ENCODE measurements at regions not wholly inside any gene's neighbourhood (a gene's known extent, or its start where the extent isn't known, plus 50 kb on each side); places are given as distances from the start of the nearest gene placed in this dataset.
"Not testable (repeated sequence)": the region's sequence is repeated elsewhere in the genome, so short reads cannot be mapped to it uniquely, and the experiment has no call there.

DNA sequence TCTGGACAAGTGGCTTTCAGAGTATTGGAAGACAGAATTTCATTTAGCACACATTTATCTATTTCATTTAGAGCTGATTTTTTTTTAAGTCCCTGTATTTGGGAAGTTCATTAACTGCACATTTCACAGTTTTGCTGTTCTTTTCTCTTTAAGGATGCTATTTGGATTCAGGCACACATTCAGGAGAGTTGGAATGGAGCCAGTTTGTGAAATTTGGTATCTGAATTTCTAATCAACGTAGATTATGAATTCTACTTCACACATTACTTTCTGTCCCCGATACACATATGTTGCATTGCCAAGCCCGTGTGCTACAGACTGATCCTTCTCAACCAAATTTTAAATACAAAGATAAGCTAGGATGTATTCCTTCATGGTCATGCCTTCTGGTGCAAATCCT lies 503.9 kb downstream of the IRS1 start:
- Mint-ChIP-seq H3K4me3 (no peak overlapping the region), H3K27me3 (ENCODE audit: low read depth) (no peaks in the 10 kb centered on the region), H3K4me1 (peaks cover 12% of the 10 kb centered on the region), H3K9me3 (peaks cover 50% of the 10 kb centered on the region), H3K36me3 (peaks cover 7% of the 10 kb centered on the region), H3K27ac (no peak overlapping the region)
- TF ChIP-seq, protein P1, sequence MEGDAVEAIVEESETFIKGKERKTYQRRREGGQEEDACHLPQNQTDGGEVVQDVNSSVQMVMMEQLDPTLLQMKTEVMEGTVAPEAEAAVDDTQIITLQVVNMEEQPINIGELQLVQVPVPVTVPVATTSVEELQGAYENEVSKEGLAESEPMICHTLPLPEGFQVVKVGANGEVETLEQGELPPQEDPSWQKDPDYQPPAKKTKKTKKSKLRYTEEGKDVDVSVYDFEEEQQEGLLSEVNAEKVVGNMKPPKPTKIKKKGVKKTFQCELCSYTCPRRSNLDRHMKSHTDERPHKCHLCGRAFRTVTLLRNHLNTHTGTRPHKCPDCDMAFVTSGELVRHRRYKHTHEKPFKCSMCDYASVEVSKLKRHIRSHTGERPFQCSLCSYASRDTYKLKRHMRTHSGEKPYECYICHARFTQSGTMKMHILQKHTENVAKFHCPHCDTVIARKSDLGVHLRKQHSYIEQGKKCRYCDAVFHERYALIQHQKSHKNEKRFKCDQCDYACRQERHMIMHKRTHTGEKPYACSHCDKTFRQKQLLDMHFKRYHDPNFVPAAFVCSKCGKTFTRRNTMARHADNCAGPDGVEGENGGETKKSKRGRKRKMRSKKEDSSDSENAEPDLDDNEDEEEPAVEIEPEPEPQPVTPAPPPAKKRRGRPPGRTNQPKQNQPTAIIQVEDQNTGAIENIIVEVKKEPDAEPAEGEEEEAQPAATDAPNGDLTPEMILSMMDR (IDR thresholded peaks at IDR 0.05; ENCODE audit: unreplicated experiment): no peak
- no peak for DNase-seq (ENCODE audit: low spot score in 2 of 2, unreplicated experiment in 2 of 2)

DNA sequence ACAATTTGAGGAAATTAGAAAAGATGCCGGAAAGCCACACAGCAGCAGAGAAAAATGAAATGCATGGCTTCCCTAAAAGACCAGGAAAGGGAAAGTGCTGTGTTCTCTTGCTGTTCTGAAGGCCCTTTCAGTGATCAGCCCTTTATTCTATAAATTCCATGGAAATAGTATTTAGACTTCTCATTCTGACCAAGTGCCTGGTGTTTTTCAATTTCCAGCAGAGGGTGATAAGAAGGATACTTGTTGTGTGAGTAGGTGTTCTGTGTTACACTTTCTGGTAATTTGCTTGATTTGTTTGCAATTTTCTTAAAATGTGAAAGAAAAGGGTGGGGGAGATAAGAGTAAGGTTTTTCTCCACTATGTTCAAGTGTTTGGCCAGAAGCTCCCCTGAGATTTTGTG lies 504.5 kb downstream of the IRS1 start:
- peaks cover 12% of the 10 kb centered on the region for H3K4me1 Mint-ChIP-seq
- H3K36me3 Mint-ChIP-seq: peaks cover 7% of the 10 kb centered on the region
- H3K9me3 Mint-ChIP-seq: peaks cover 55% of the 10 kb centered on the region
- no peak for DNase-seq (ENCODE audit: low spot score in 2 of 2, unreplicated experiment in 2 of 2)
- peak overlapping the region; percentile 21 for H3K27ac Mint-ChIP-seq
- no peaks in the 10 kb centered on the region for H3K27me3 Mint-ChIP-seq (ENCODE audit: low read depth)
- TF ChIP-seq, protein P1 (IDR thresholded peaks at IDR 0.05; ENCODE audit: unreplicated experiment): no peak
- no peak overlapping the region for H3K4me3 Mint-ChIP-seq

DNA sequence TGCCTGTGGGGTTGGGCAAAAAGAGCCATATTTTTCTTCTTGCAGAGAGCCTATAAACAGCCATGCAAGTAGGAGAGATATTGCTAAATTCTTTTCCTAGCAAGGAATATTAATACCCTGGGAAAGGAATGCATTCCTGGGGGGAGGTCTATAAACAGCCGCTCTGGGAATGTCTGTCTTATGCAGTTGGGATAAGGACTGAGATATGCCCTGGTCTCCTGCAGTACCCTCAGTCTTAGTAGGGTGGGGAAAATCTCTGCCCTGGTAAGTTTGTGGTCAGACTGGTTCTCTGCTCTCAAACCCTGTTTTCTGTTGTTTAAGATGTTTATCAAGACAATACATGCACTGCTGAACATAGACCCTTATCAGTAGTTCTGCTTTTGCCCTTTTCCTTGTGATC lies 508.3 kb downstream of the IRS1 start:
- H3K9me3 Mint-ChIP-seq: peaks cover 40% of the 10 kb centered on the region
- DNase-seq (ENCODE audit: low spot score in 2 of 2, unreplicated experiment in 2 of 2); H3K27ac Mint-ChIP-seq; H3K27me3 Mint-ChIP-seq (ENCODE audit: low read depth); H3K36me3 Mint-ChIP-seq; H3K4me1 Mint-ChIP-seq; H3K4me3 Mint-ChIP-seq: not testable (repeated sequence)

DNA sequence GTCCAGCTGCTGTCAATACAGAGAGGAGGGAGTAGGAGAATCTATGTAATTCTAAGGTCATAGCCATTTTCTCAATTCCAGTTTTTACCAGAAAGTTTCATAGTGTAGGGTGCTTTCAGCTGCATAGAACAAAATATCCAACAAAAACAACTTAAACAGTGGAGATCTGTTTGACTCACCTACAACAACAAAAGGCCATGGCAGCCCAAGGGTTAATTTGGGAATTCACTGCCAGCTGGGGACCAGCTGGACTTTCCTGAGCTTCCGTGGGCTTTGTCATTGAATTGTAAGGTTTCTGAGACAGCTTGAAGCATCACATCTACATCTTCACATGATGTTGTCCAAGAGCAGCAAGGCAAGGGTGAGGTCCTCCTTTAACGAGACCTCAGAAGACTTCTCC lies 512.7 kb downstream of the IRS1 start:
- Mint-ChIP-seq H3K9me3 (peaks cover 23% of the 10 kb centered on the region), H3K27ac (no peak overlapping the region), H3K4me1 (peaks cover 8% of the 10 kb centered on the region), H3K27me3 (ENCODE audit: low read depth) (no peaks in the 10 kb centered on the region), H3K4me3 (no peak overlapping the region), H3K36me3 (peaks cover 5% of the 10 kb centered on the region)
- no peak for DNase-seq (ENCODE audit: low spot score in 2 of 2, unreplicated experiment in 2 of 2)
- TF ChIP-seq, protein P1 (IDR thresholded peaks at IDR 0.05; ENCODE audit: unreplicated experiment): no peak

DNA sequence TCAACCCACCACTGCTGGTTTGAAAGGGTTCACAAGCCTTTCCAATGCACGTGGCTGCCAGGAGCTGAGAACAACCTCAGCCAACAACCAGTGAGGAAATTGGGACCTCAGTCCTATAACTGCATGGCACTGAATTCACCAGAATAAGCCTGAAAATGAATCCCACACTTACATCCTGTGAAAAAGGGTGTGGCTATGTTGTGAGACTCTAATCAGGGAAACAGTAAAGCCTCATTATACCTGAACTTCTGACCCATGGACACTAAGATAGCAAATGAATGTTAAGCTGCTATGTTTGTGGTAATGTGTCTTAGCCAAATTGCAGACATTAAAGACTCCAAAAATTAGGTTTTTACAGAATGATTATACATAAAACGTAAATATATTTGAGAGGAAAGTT lies 515.8 kb downstream of the IRS1 start:
- DNase-seq (ENCODE audit: low spot score in 2 of 2, unreplicated experiment in 2 of 2): no peak
- no peaks in the 10 kb centered on the region for H3K27me3 Mint-ChIP-seq (ENCODE audit: low read depth)
- H3K9me3 Mint-ChIP-seq: peaks cover 8% of the 10 kb centered on the region
- TF ChIP-seq, protein P1 (IDR thresholded peaks at IDR 0.05; ENCODE audit: unreplicated experiment): no peak
- no peak overlapping the region for H3K27ac Mint-ChIP-seq
- H3K4me1 Mint-ChIP-seq: peaks cover 8% of the 10 kb centered on the region
- no peaks in the 10 kb centered on the region for H3K36me3 Mint-ChIP-seq
- H3K4me3 Mint-ChIP-seq: no peak overlapping the region

DNA sequence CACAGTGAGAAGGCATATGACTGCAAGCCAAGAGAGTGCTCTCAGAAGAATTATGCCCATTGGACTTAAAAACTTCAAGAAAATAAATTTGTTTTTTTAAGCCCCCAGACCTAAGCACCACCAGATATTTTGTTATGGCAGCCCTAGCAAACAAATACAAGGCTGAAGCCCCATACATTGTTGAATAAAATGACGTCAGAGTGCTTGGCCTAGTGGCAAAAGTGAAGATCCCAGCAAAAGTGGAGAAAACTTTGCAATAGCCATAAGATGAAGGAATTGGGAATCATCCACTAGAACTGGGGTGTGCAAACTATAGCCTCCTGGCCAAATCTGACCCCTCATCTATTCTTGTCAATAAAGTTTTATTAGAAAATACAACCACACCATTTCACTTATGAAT lies 517.5 kb downstream of the IRS1 start:
- no peak overlapping the region for H3K27ac Mint-ChIP-seq
- H3K9me3 Mint-ChIP-seq: peaks cover 8% of the 10 kb centered on the region
- DNase-seq (ENCODE audit: low spot score in 2 of 2, unreplicated experiment in 2 of 2): no peak
- H3K4me3 Mint-ChIP-seq: no peak overlapping the region
- H3K27me3 Mint-ChIP-seq (ENCODE audit: low read depth): no peaks in the 10 kb centered on the region
- TF ChIP-seq, protein P1 (IDR thresholded peaks at IDR 0.05; ENCODE audit: unreplicated experiment): no peak
- no peaks in the 10 kb centered on the region for H3K36me3 Mint-ChIP-seq
- H3K4me1 Mint-ChIP-seq: peaks cover 8% of the 10 kb centered on the region

DNA sequence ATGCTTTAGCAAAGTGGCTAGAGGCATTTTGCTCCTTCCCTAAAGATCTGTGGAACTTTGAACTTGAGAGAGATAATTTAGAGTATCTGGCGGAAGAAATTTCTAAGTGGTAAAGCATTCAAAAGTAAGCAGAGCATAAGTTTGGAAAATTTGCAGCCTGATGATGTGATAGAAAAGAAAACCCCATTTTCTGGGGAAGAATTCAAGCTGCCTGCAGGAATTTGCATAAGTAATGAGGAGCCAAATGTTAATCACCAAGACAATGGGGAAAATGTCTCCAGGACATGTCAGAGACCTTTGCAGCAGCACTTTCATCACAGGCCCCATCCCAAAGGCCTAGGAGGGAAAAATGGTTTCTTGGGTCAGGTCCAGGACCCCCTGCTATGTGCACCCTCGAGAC lies 519.5 kb downstream of the IRS1 start:
- not testable (repeated sequence) for H3K27ac Mint-ChIP-seq; DNase-seq (ENCODE audit: low spot score in 2 of 2, unreplicated experiment in 2 of 2); H3K27me3 Mint-ChIP-seq (ENCODE audit: low read depth); H3K4me1 Mint-ChIP-seq; H3K36me3 Mint-ChIP-seq; H3K9me3 Mint-ChIP-seq; H3K4me3 Mint-ChIP-seq
